ENCODE measurements at regions not wholly inside any gene's neighbourhood (a gene's known extent, or its start where the extent isn't known, plus 50 kb on each side); places are given as distances from the start of the nearest gene placed in this dataset.
"Not testable (repeated sequence)": the region's sequence is repeated elsewhere in the genome, so short reads cannot be mapped to it uniquely, and the experiment has no call there.

- H3K36me3 Mint-ChIP-seq, ATAC-seq, DNase-seq, H3K27ac Mint-ChIP-seq, H3K4me3 Mint-ChIP-seq, H3K4me1 Mint-ChIP-seq, CTCF ChIA-PET, H3K27me3 Mint-ChIP-seq: not testable (repeated sequence)
- peaks cover 19% of the 10 kb centered on the region for H3K9me3 Mint-ChIP-seq (ENCODE audit: low read depth)
Observed at GRCh38 chr5:109283086-109283485, 126.7 kb downstream of the PJA2 start.

GRCh38 chr5:109281136-109281690 is 128.6 kb downstream of the PJA2 start:
- Mint-ChIP-seq H3K9me3 (ENCODE audit: low read depth) (peaks cover 10% of the 10 kb centered on the region), H3K27ac (no peak overlapping the region), H3K36me3 (peaks cover 4% of the 10 kb centered on the region), H3K4me3 (no peak overlapping the region), H3K4me1 (no peaks in the 10 kb centered on the region), H3K27me3 (no peaks in the 10 kb centered on the region)
- no peak for ATAC-seq
- no peak for DNase-seq
- CTCF ChIA-PET, result no interaction called here

- ATAC-seq, result no peak
- Mint-ChIP-seq H3K4me1 (no peaks in the 10 kb centered on the region), H3K36me3 (no peaks in the 10 kb centered on the region), H3K9me3 (ENCODE audit: low read depth) (no peaks in the 10 kb centered on the region), H3K4me3 (no peak overlapping the region), H3K27ac (no peak overlapping the region), H3K27me3 (no peaks in the 10 kb centered on the region)
- CTCF ChIA-PET, result no interaction called here
- no peak for DNase-seq
Observed at GRCh38 chr5:109278141-109278540, 131.6 kb downstream of the PJA2 start.

- Mint-ChIP-seq H3K27ac (no peak overlapping the region), H3K36me3 (no peaks in the 10 kb centered on the region), H3K9me3 (ENCODE audit: low read depth) (no peaks in the 10 kb centered on the region), H3K4me1 (peaks cover 1% of the 10 kb centered on the region), H3K4me3 (no peak overlapping the region), H3K27me3 (peaks cover 1% of the 10 kb centered on the region)
- CTCF ChIA-PET, result interaction anchor here (0.7 kb wide), 1 partner anchor 381 kb away, joined by 3 read pairs; no protein-coding TSS in a partner anchor
- no peak for DNase-seq
- no peak for ATAC-seq
Observed at GRCh38 chr5:109275919-109276318, 133.9 kb downstream of the PJA2 start.

- no peak overlapping the region for H3K27ac Mint-ChIP-seq
- no peak for ATAC-seq
- CTCF ChIA-PET, result no interaction called here
Observed at GRCh38 chr5:109273594-109273993, 136.2 kb downstream of the PJA2 start.

GRCh38 chr5:109267283-109267682 is 142.5 kb downstream of the PJA2 start:
- Mint-ChIP-seq H3K27ac (no peak overlapping the region), H3K27me3 (peaks cover 2% of the 10 kb centered on the region), H3K36me3 (peaks cover 5% of the 10 kb centered on the region), H3K9me3 (ENCODE audit: low read depth) (peaks cover 6% of the 10 kb centered on the region), H3K4me1 (peaks cover 1% of the 10 kb centered on the region), H3K4me3 (no peak overlapping the region)
- CTCF ChIA-PET, result no interaction called here
- ATAC-seq (no peak), DNase-seq (no peak)

More at GRCh38 chr5:109273594-109273993, 136.2 kb downstream of the PJA2 start:
- Mint-ChIP-seq H3K4me1 (peaks cover 1% of the 10 kb centered on the region), H3K27me3 (peaks cover 2% of the 10 kb centered on the region), H3K4me3 (no peak overlapping the region), H3K36me3 (peaks cover 3% of the 10 kb centered on the region), H3K9me3 (ENCODE audit: low read depth) (peaks cover 3% of the 10 kb centered on the region)
- DNase-seq, result no peak

- no peak overlapping the region for H3K4me3 Mint-ChIP-seq
- ATAC-seq, result no peak
- no peak overlapping the region for H3K27ac Mint-ChIP-seq
Observed at GRCh38 chr5:109258755-109259154, 151.0 kb downstream of the PJA2 start.

GRCh38 chr5:109256486-109256885 is 153.3 kb downstream of the PJA2 start:
- ATAC-seq (no peak), DNase-seq (no peak)
- Mint-ChIP-seq H3K4me3 (no peak overlapping the region), H3K27me3 (no peaks in the 10 kb centered on the region), H3K4me1 (no peaks in the 10 kb centered on the region), H3K9me3 (ENCODE audit: low read depth) (peaks cover 3% of the 10 kb centered on the region), H3K36me3 (no peaks in the 10 kb centered on the region), H3K27ac (no peak overlapping the region)
- CTCF ChIA-PET, result no interaction called here

More at GRCh38 chr5:109258755-109259154, 151.0 kb downstream of the PJA2 start:
- Mint-ChIP-seq H3K4me1 (no peaks in the 10 kb centered on the region), H3K36me3 (no peaks in the 10 kb centered on the region), H3K27me3 (no peaks in the 10 kb centered on the region), H3K9me3 (ENCODE audit: low read depth) (peaks cover 3% of the 10 kb centered on the region)
- no peak for DNase-seq
- CTCF ChIA-PET, result no interaction called here

- H3K4me1 Mint-ChIP-seq, result no peaks in the 10 kb centered on the region
- no peak for ATAC-seq
- no peak for DNase-seq
- H3K36me3 Mint-ChIP-seq, result no peaks in the 10 kb centered on the region
- H3K4me3 Mint-ChIP-seq, result no peak overlapping the region
- H3K27ac Mint-ChIP-seq, result no peak overlapping the region
- CTCF ChIA-PET, result interaction anchor here (0.6 kb wide), 1 partner anchor 58 kb away, joined by 6 read pairs; no protein-coding TSS in a partner anchor
- H3K27me3 Mint-ChIP-seq, result no peaks in the 10 kb centered on the region
- peaks cover 3% of the 10 kb centered on the region for H3K9me3 Mint-ChIP-seq (ENCODE audit: low read depth)
Observed at GRCh38 chr5:109254511-109254910, 155.3 kb downstream of the PJA2 start.

GRCh38 chr5:109253262-109253661 is 156.5 kb downstream of the PJA2 start:
- no peak for ATAC-seq
- no peak for DNase-seq
- H3K27ac Mint-ChIP-seq, result no peak overlapping the region
- H3K4me1 Mint-ChIP-seq, result no peaks in the 10 kb centered on the region
- H3K9me3 Mint-ChIP-seq (ENCODE audit: low read depth), result no peaks in the 10 kb centered on the region
- H3K27me3 Mint-ChIP-seq, result no peaks in the 10 kb centered on the region
- H3K36me3 Mint-ChIP-seq, result no peaks in the 10 kb centered on the region
- CTCF ChIA-PET, result no interaction called here
- no peak overlapping the region for H3K4me3 Mint-ChIP-seq

GRCh38 chr5:109252731-109253130 is 157.0 kb downstream of the PJA2 start:
- no peak overlapping the region for H3K27ac Mint-ChIP-seq
- H3K4me1 Mint-ChIP-seq, result no peaks in the 10 kb centered on the region
- H3K9me3 Mint-ChIP-seq (ENCODE audit: low read depth), result no peaks in the 10 kb centered on the region
- H3K4me3 Mint-ChIP-seq, result no peak overlapping the region
- CTCF ChIA-PET, result no interaction called here
- no peaks in the 10 kb centered on the region for H3K27me3 Mint-ChIP-seq
- H3K36me3 Mint-ChIP-seq, result no peaks in the 10 kb centered on the region
- DNase-seq (no peak), ATAC-seq (no peak)

- Mint-ChIP-seq H3K27me3 (no peaks in the 10 kb centered on the region), H3K9me3 (ENCODE audit: low read depth) (peaks cover 11% of the 10 kb centered on the region), H3K27ac (no peak overlapping the region), H3K36me3 (peaks cover 3% of the 10 kb centered on the region), H3K4me3 (no peak overlapping the region), H3K4me1 (no peaks in the 10 kb centered on the region)
- ATAC-seq, result no peak
- DNase-seq, result no peak
- CTCF ChIA-PET, result no interaction called here
Observed at GRCh38 chr5:109250533-109251329, 159.0 kb downstream of the PJA2 start.

GRCh38 chr5:109250080-109250479 is 159.7 kb downstream of the PJA2 start:
- ATAC-seq (no peak), DNase-seq (no peak)
- no peak overlapping the region for H3K27ac Mint-ChIP-seq
- CTCF ChIA-PET, result no interaction called here
- H3K4me1 Mint-ChIP-seq, result no peaks in the 10 kb centered on the region
- peaks cover 14% of the 10 kb centered on the region for H3K9me3 Mint-ChIP-seq (ENCODE audit: low read depth)
- H3K27me3 Mint-ChIP-seq, result no peaks in the 10 kb centered on the region
- H3K4me3 Mint-ChIP-seq, result no peak overlapping the region
- H3K36me3 Mint-ChIP-seq, result peaks cover 3% of the 10 kb centered on the region

- Mint-ChIP-seq H3K4me1 (no peaks in the 10 kb centered on the region), H3K27me3 (no peaks in the 10 kb centered on the region), H3K36me3 (peaks cover 3% of the 10 kb centered on the region), H3K27ac (no peak overlapping the region), H3K4me3 (no peak overlapping the region), H3K9me3 (ENCODE audit: low read depth) (peaks cover 14% of the 10 kb centered on the region)
- no peak for ATAC-seq
- no peak for DNase-seq
- CTCF ChIA-PET, result no interaction called here
Observed at GRCh38 chr5:109249126-109249525, 160.6 kb downstream of the PJA2 start.

Data from activated CD8-positive, alpha-beta memory T cell treated with anti-CD3 and anti-CD28 coated beads, Interleukin-2, amount 10 ng/mL, durations not matched to agents 7 days and 5 days (primary cell).